NB4 (cell line): ENCODE measurements at regions not wholly inside any gene's neighbourhood (a gene's known extent, or its start where the extent isn't known, plus 50 kb on each side); places are given as distances from the start of the nearest gene placed in this dataset.
"Not testable (repeated sequence)": the region's sequence is repeated elsewhere in the genome, so short reads cannot be mapped to it uniquely, and the experiment has no call there.

Experiments
- CTCF ChIP-seq: IDR thresholded peaks from one replicate; pipeline ENCODE4 v1.5.1; 2012; ENCODE audit warnings: low read depth, low read length
- MYC ChIP-seq: IDR thresholded peaks from 2 replicates; pipeline ENCODE4 v1.6.1; 2011; ENCODE audit warnings: low read depth, low read length
- POLR2A ChIP-seq: IDR thresholded peaks from 2 replicates; pipeline ENCODE4 v1.6.1; 2011; ENCODE audit warnings: mild to moderate bottlenecking; ENCODE audit not compliant: insufficient read length; ENCODE audit errors: extremely low read depth

DNA sequence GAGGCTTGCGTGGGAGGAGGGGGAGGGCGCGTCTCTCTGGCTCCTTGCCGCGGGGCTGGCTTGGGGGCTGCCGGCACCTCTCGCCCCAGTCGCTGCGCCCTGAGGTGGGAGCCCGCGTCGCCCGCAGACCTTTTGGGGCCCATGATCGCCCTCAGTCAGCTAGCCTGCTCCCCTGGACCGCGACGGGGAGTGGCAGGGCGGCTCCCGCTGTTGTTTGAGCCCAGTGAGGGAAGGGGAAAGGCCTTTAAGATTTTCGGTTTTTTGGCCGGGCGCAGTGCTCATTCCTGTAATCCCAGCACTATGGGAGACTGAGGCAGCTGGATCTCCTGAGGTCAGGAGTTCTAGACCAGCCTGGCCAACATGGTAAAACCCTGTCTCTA, 62.4 kb upstream of the GOLGA6L4 start:
- TF ChIP-seq POLR2A, CTCF, MYC: not testable (repeated sequence)
